ENCODE measurements at regions not wholly inside any gene's neighbourhood (a gene's known extent, or its start where the extent isn't known, plus 50 kb on each side); places are given as distances from the start of the nearest gene placed in this dataset.

- no peak overlapping the region for H3K9ac ChIP-seq
- no peaks in the 10 kb centered on the region for H3K27me3 ChIP-seq (ENCODE audit: insufficient read depth, low read depth)
- H3K4me3 ChIP-seq (IDR thresholded peaks at IDR 0.05; ENCODE audit: insufficient read depth, low read depth, low read length), result no peak overlapping the region
- H2AFZ ChIP-seq (ENCODE audit: low read depth), result no peak overlapping the region
- H3K4me2 ChIP-seq, result no peak overlapping the region
- TF ChIP-seq CTCF (conservative IDR thresholded peaks at IDR 0.05; ENCODE audit: low read depth, low read length), result no peak
- no peaks in the 10 kb centered on the region for H4K20me1 ChIP-seq (ENCODE audit: insufficient read depth)
- H3K4me1 ChIP-seq (ENCODE audit: low read depth, poor library complexity, severe bottlenecking), result no peaks in the 10 kb centered on the region
- H3K79me2 ChIP-seq (ENCODE audit: insufficient read depth, low read depth), result no peaks in the 10 kb centered on the region
- H3K27ac ChIP-seq, result no peak overlapping the region
- no peaks in the 10 kb centered on the region for H3K36me3 ChIP-seq (ENCODE audit: insufficient read depth)
These were observed 140.3 kb upstream of the KIF26B start for GRCh38 chr1:245014247-245015029.

GRCh38 chr1:245010018-245010614 is 144.7 kb upstream of the KIF26B start:
- no peak for TF ChIP-seq CTCF (conservative IDR thresholded peaks at IDR 0.05; ENCODE audit: low read depth, low read length)
- H2AFZ ChIP-seq (ENCODE audit: low read depth), result no peak overlapping the region
- H4K20me1 ChIP-seq (ENCODE audit: insufficient read depth), result no peaks in the 10 kb centered on the region
- H3K27me3 ChIP-seq (ENCODE audit: insufficient read depth, low read depth), result no peaks in the 10 kb centered on the region
- no peak overlapping the region for H3K4me3 ChIP-seq (IDR thresholded peaks at IDR 0.05; ENCODE audit: insufficient read depth, low read depth, low read length)
- no peaks in the 10 kb centered on the region for H3K79me2 ChIP-seq (ENCODE audit: insufficient read depth, low read depth)
- no peak overlapping the region for H3K4me2 ChIP-seq
- no peaks in the 10 kb centered on the region for H3K36me3 ChIP-seq (ENCODE audit: insufficient read depth)
- H3K27ac ChIP-seq, result no peak overlapping the region
- H3K9ac ChIP-seq, result no peak overlapping the region
- H3K4me1 ChIP-seq (ENCODE audit: low read depth, poor library complexity, severe bottlenecking), result no peaks in the 10 kb centered on the region

GRCh38 chr1:245008761-245009160 is 144.4 kb upstream of the HNRNPU start:
- H3K27me3 ChIP-seq (ENCODE audit: insufficient read depth, low read depth), result no peaks in the 10 kb centered on the region
- H3K4me2 ChIP-seq, result no peak overlapping the region
- H3K79me2 ChIP-seq (ENCODE audit: insufficient read depth, low read depth), result no peaks in the 10 kb centered on the region
- no peaks in the 10 kb centered on the region for H3K4me1 ChIP-seq (ENCODE audit: low read depth, poor library complexity, severe bottlenecking)
- H3K4me3 ChIP-seq (IDR thresholded peaks at IDR 0.05; ENCODE audit: insufficient read depth, low read depth, low read length), result no peak overlapping the region
- H2AFZ ChIP-seq (ENCODE audit: low read depth), result no peak overlapping the region
- H3K27ac ChIP-seq, result no peak overlapping the region
- no peaks in the 10 kb centered on the region for H4K20me1 ChIP-seq (ENCODE audit: insufficient read depth)
- H3K9ac ChIP-seq, result no peak overlapping the region
- H3K36me3 ChIP-seq (ENCODE audit: insufficient read depth), result no peaks in the 10 kb centered on the region
- TF ChIP-seq CTCF (conservative IDR thresholded peaks at IDR 0.05; ENCODE audit: low read depth, low read length), result no peak

- Histone ChIP-seq H4K20me1 (ENCODE audit: insufficient read depth) (no peaks in the 10 kb centered on the region), H3K4me3 (IDR thresholded peaks at IDR 0.05; ENCODE audit: insufficient read depth, low read depth, low read length) (no peak overlapping the region), H3K4me1 (ENCODE audit: low read depth, poor library complexity, severe bottlenecking) (no peaks in the 10 kb centered on the region), H3K27me3 (ENCODE audit: insufficient read depth, low read depth) (no peaks in the 10 kb centered on the region), H2AFZ (ENCODE audit: low read depth) (no peak overlapping the region), H3K79me2 (ENCODE audit: insufficient read depth, low read depth) (no peaks in the 10 kb centered on the region), H3K27ac (no peak overlapping the region), H3K36me3 (ENCODE audit: insufficient read depth) (no peaks in the 10 kb centered on the region; the same call in 1 of the 2 replicates), H3K4me2 (no peak overlapping the region), H3K9ac (no peak overlapping the region)
- no peak for TF ChIP-seq CTCF (conservative IDR thresholded peaks at IDR 0.05; ENCODE audit: low read depth, low read length)
These were observed 143.5 kb upstream of the HNRNPU start for GRCh38 chr1:245007852-245008251.

Measured in KMS-11 (cell line).